ENCODE measurements at regions not wholly inside any gene's neighbourhood (a gene's known extent, or its start where the extent isn't known, plus 50 kb on each side); places are given as distances from the start of the nearest gene placed in this dataset.

GRCh38 chr10:88174391-88174790, 311.0 kb downstream of the PTEN start:
- POLR2A ChIA-PET (ENCODE audit: low non-redundant PET) = no interaction called here
- intact Hi-C loops (cut with micrococcal nuclease; ENCODE audit: unreplicated experiment) = no loop called here
- Histone ChIP-seq H3K27ac (ENCODE audit: low read depth, low read length, poor library complexity, severe bottlenecking) (no peak overlapping the region), H3K4me1 (ENCODE audit: insufficient read depth, low read length, poor library complexity, severe bottlenecking) (no peaks in the 10 kb centered on the region), H3K36me3 (ENCODE audit: insufficient read depth, low read length, poor library complexity, severe bottlenecking) (no peaks in the 10 kb centered on the region), H3K9me3 (ENCODE audit: low read depth, low read length, poor library complexity, severe bottlenecking) (no peaks in the 10 kb centered on the region), H3K27me3 (replicated peaks; ENCODE audit: insufficient read depth, low read depth, low read length, poor library complexity) (no peaks in the 10 kb centered on the region), H3K4me3 (ENCODE audit: low read depth, low read length, poor library complexity, severe bottlenecking) (no peak overlapping the region)
- no TSS peak for BruUV-seq (replicated peaks)
- CTCF ChIA-PET = no interaction called here
- TF ChIP-seq CTCF (conservative IDR thresholded peaks at IDR 0.05; ENCODE audit: low read depth, low read length) (no peak), EZH2 (IDR thresholded peaks at IDR 0.05; ENCODE audit: borderline replicate concordance, low read depth, low read length, poor library complexity, severe bottlenecking) (no peak)
- DNase-seq (ENCODE audit: low spot score) = no peak

- Histone ChIP-seq H3K9me3 (ENCODE audit: low read depth, low read length, poor library complexity, severe bottlenecking) (no peaks in the 10 kb centered on the region), H3K4me3 (ENCODE audit: low read depth, low read length, poor library complexity, severe bottlenecking) (no peak overlapping the region), H3K27me3 (replicated peaks; ENCODE audit: insufficient read depth, low read depth, low read length, poor library complexity) (no peaks in the 10 kb centered on the region), H3K4me1 (ENCODE audit: insufficient read depth, low read length, poor library complexity, severe bottlenecking) (no peaks in the 10 kb centered on the region), H3K36me3 (ENCODE audit: insufficient read depth, low read length, poor library complexity, severe bottlenecking) (no peaks in the 10 kb centered on the region), H3K27ac (ENCODE audit: low read depth, low read length, poor library complexity, severe bottlenecking) (no peak overlapping the region)
- POLR2A ChIA-PET (ENCODE audit: low non-redundant PET) = no interaction called here
- intact Hi-C loops (cut with micrococcal nuclease; ENCODE audit: unreplicated experiment) = no loop called here
- DNase-seq (ENCODE audit: low spot score) = no peak
- no TSS peak for BruUV-seq (replicated peaks)
- TF ChIP-seq CTCF (conservative IDR thresholded peaks at IDR 0.05; ENCODE audit: low read depth, low read length) (no peak), EZH2 (IDR thresholded peaks at IDR 0.05; ENCODE audit: borderline replicate concordance, low read depth, low read length, poor library complexity, severe bottlenecking) (no peak)
- CTCF ChIA-PET = no interaction called here
Measured at GRCh38 chr10:88178758-88179157, 315.3 kb downstream of the PTEN start.

DNA sequence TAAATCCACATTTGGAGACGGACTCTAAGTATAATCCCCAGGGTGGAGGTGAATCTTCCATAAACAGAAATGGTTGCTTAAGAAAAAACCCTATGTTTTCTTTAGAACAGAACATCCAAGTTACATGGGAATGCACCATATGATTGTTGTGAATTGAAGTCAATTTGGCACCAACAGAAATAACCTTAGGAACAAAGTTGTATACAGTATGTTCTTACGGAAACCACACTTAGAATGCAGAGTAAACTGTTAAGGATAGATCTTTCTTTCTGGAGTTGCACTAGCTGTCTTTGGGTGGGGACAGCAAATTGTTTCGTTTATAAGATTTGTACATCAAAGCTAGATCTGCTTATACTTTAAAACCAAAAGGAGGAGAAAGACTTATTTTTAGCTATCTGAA, 316.4 kb downstream of the PTEN start:
- no peaks in the 10 kb centered on the region for H3K36me3 ChIP-seq (ENCODE audit: insufficient read depth, low read length, poor library complexity, severe bottlenecking)
- no TSS peak for BruUV-seq (replicated peaks)
- TF ChIP-seq EZH2 (IDR thresholded peaks at IDR 0.05; ENCODE audit: borderline replicate concordance, low read depth, low read length, poor library complexity, severe bottlenecking) (no peak), CTCF (conservative IDR thresholded peaks at IDR 0.05; ENCODE audit: low read depth, low read length) (no peak)
- H3K27me3 ChIP-seq (replicated peaks; ENCODE audit: insufficient read depth, low read depth, low read length, poor library complexity) = no peaks in the 10 kb centered on the region
- intact Hi-C loops (cut with micrococcal nuclease; ENCODE audit: unreplicated experiment) = no loop called here
- POLR2A ChIA-PET (ENCODE audit: low non-redundant PET) = no interaction called here
- no peak overlapping the region for H3K4me3 ChIP-seq (ENCODE audit: low read depth, low read length, poor library complexity, severe bottlenecking)
- DNase-seq (ENCODE audit: low spot score) = no peak
- H3K9me3 ChIP-seq (ENCODE audit: low read depth, low read length, poor library complexity, severe bottlenecking) = no peaks in the 10 kb centered on the region
- CTCF ChIA-PET = no interaction called here
- H3K4me1 ChIP-seq (ENCODE audit: insufficient read depth, low read length, poor library complexity, severe bottlenecking) = no peaks in the 10 kb centered on the region
- H3K27ac ChIP-seq (ENCODE audit: low read depth, low read length, poor library complexity, severe bottlenecking) = no peak overlapping the region

Data from A673 (cell line).